ENCODE measurements at regions not wholly inside any gene's neighbourhood (a gene's known extent, or its start where the extent isn't known, plus 50 kb on each side); places are given as distances from the start of the nearest gene placed in this dataset.

- TF ChIP-seq PAX5 (IDR thresholded peaks at IDR 0.05; ENCODE audit: insufficient read depth, low read length, severe bottlenecking), result no peak
- no peak for TF ChIP-seq POLR2A (IDR thresholded peaks at IDR 0.05; ENCODE audit: low read depth, low read length)
- no peak for TF ChIP-seq SPI1 (IDR thresholded peaks at IDR 0.05; ENCODE audit: low read depth, low read length)
These were observed 57.8 kb upstream of the TPP2 start for GRCh38 chr13:102538938-102539337.

All from GM12891 (cell line).